ENCODE measurements at regions not wholly inside any gene's neighbourhood (a gene's known extent, or its start where the extent isn't known, plus 50 kb on each side); places are given as distances from the start of the nearest gene placed in this dataset.

- DNase-seq, result no peak
- Histone ChIP-seq H3K9me3 (ENCODE audit: control insufficient read depth, low read length) (no peaks in the 10 kb centered on the region), H3K27ac (ENCODE audit: insufficient read depth, low read length, poor library complexity, severe bottlenecking) (no peak overlapping the region), H3K4me1 (ENCODE audit: control insufficient read depth, insufficient read depth, low read length, poor library complexity, severe bottlenecking) (no peaks in the 10 kb centered on the region), H3K4me3 (ENCODE audit: insufficient read depth, low read depth, low read length, poor library complexity, severe bottlenecking) (no peak overlapping the region), H3K27me3 (replicated peaks; ENCODE audit: control insufficient read depth, insufficient read depth, low read length, poor library complexity, severe bottlenecking) (no peaks in the 10 kb centered on the region), H3K36me3 (ENCODE audit: control insufficient read depth, insufficient read depth, low read length) (no peaks in the 10 kb centered on the region)
Measured at GRCh38 chr20:61119794-61120410, 132.2 kb upstream of the CDH4 start.

- Histone ChIP-seq H3K9me3 (ENCODE audit: control insufficient read depth, low read length) (no peaks in the 10 kb centered on the region), H3K36me3 (ENCODE audit: control insufficient read depth, insufficient read depth, low read length) (no peaks in the 10 kb centered on the region), H3K27ac (ENCODE audit: insufficient read depth, low read length, poor library complexity, severe bottlenecking) (no peak overlapping the region), H3K27me3 (replicated peaks; ENCODE audit: control insufficient read depth, insufficient read depth, low read length, poor library complexity, severe bottlenecking) (no peaks in the 10 kb centered on the region), H3K4me1 (ENCODE audit: control insufficient read depth, insufficient read depth, low read length, poor library complexity, severe bottlenecking) (no peaks in the 10 kb centered on the region), H3K4me3 (ENCODE audit: insufficient read depth, low read depth, low read length, poor library complexity, severe bottlenecking) (no peak overlapping the region)
- DNase-seq, result no peak
Measured at GRCh38 chr20:61120595-61121515, 131.2 kb upstream of the CDH4 start.

- DNase-seq, result no peak
- no peak overlapping the region for H3K4me3 ChIP-seq (ENCODE audit: insufficient read depth, low read depth, low read length, poor library complexity, severe bottlenecking)
- no peaks in the 10 kb centered on the region for H3K36me3 ChIP-seq (ENCODE audit: control insufficient read depth, insufficient read depth, low read length)
- H3K27ac ChIP-seq (ENCODE audit: insufficient read depth, low read length, poor library complexity, severe bottlenecking), result no peak overlapping the region
- H3K9me3 ChIP-seq (ENCODE audit: control insufficient read depth, low read length), result no peaks in the 10 kb centered on the region
- no peaks in the 10 kb centered on the region for H3K4me1 ChIP-seq (ENCODE audit: control insufficient read depth, insufficient read depth, low read length, poor library complexity, severe bottlenecking)
- H3K27me3 ChIP-seq (replicated peaks; ENCODE audit: control insufficient read depth, insufficient read depth, low read length, poor library complexity, severe bottlenecking), result no peaks in the 10 kb centered on the region
Measured at GRCh38 chr20:61121661-61122060, 130.4 kb upstream of the CDH4 start.

DNA sequence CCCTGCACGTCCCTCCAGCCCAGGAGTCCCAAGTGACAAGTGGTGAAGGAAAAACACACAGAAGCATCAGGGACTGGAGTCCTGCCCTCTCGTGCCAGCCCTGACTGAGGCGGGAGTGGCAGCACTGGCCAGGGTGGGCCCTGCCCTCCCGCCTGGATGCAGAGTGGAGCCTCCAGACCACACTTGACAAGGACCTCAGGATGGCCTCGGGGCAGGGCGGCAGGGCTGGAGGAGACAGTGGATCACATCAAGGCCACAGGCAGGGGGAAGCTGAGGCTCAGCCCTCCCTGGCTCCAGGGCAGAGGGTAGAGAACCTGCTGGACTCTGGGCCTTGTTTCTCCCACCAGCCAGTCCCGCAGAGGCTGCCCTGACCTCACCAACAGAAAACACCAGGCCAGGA, 128.8 kb upstream of the CDH4 start:
- Histone ChIP-seq H3K4me3 (ENCODE audit: insufficient read depth, low read depth, low read length, poor library complexity, severe bottlenecking) (no peak overlapping the region), H3K27me3 (replicated peaks; ENCODE audit: control insufficient read depth, insufficient read depth, low read length, poor library complexity, severe bottlenecking) (no peaks in the 10 kb centered on the region), H3K27ac (ENCODE audit: insufficient read depth, low read length, poor library complexity, severe bottlenecking) (no peak overlapping the region), H3K9me3 (ENCODE audit: control insufficient read depth, low read length) (no peaks in the 10 kb centered on the region), H3K36me3 (ENCODE audit: control insufficient read depth, insufficient read depth, low read length) (no peaks in the 10 kb centered on the region), H3K4me1 (ENCODE audit: control insufficient read depth, insufficient read depth, low read length, poor library complexity, severe bottlenecking) (no peaks in the 10 kb centered on the region)
- no peak for DNase-seq

DNA sequence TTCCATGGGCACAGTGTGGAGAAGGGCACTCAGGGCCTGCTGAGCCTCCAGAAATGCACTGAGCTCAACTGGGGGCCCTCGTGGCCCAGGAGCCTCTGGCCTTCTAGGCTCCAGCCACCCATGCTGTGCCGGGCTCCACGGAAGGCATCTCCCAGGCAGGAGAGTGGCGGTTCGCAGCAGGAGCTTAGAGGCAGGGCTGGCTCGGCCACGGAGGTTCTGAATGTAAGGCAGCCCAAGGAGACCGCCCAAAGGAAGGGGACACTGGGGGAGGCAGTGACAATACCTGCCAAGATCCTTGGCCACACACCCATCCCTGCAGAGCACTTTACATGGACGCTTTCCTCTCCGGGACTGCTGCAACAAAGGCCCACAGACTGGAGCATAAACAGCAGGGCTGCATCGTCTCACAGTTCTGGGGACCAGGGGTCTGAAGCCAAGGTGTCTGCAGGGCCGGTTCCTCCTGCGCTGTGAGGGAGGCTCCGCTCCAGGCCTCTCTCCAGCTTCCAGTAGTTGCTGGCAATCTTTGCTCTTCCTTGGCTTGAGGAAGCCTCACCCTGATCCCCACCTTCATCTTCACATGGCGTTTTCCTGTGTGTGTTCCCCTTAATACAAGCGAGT, 128.2 kb upstream of the CDH4 start:
- Histone ChIP-seq H3K27ac (ENCODE audit: insufficient read depth, low read length, poor library complexity, severe bottlenecking) (no peak overlapping the region), H3K4me1 (ENCODE audit: control insufficient read depth, insufficient read depth, low read length, poor library complexity, severe bottlenecking) (no peaks in the 10 kb centered on the region), H3K27me3 (replicated peaks; ENCODE audit: control insufficient read depth, insufficient read depth, low read length, poor library complexity, severe bottlenecking) (no peaks in the 10 kb centered on the region), H3K9me3 (ENCODE audit: control insufficient read depth, low read length) (no peaks in the 10 kb centered on the region), H3K4me3 (ENCODE audit: insufficient read depth, low read depth, low read length, poor library complexity, severe bottlenecking) (no peak overlapping the region), H3K36me3 (ENCODE audit: control insufficient read depth, insufficient read depth, low read length) (no peaks in the 10 kb centered on the region)
- no peak for DNase-seq

GRCh38 chr20:61125076-61125475, 127.0 kb upstream of the CDH4 start:
- H3K27ac ChIP-seq (ENCODE audit: insufficient read depth, low read length, poor library complexity, severe bottlenecking), result no peak overlapping the region
- H3K9me3 ChIP-seq (ENCODE audit: control insufficient read depth, low read length), result no peaks in the 10 kb centered on the region
- H3K27me3 ChIP-seq (replicated peaks; ENCODE audit: control insufficient read depth, insufficient read depth, low read length, poor library complexity, severe bottlenecking), result no peaks in the 10 kb centered on the region
- H3K4me3 ChIP-seq (ENCODE audit: insufficient read depth, low read depth, low read length, poor library complexity, severe bottlenecking), result no peak overlapping the region
- no peaks in the 10 kb centered on the region for H3K36me3 ChIP-seq (ENCODE audit: control insufficient read depth, insufficient read depth, low read length)
- H3K4me1 ChIP-seq (ENCODE audit: control insufficient read depth, insufficient read depth, low read length, poor library complexity, severe bottlenecking), result no peaks in the 10 kb centered on the region
- no peak for DNase-seq

DNA sequence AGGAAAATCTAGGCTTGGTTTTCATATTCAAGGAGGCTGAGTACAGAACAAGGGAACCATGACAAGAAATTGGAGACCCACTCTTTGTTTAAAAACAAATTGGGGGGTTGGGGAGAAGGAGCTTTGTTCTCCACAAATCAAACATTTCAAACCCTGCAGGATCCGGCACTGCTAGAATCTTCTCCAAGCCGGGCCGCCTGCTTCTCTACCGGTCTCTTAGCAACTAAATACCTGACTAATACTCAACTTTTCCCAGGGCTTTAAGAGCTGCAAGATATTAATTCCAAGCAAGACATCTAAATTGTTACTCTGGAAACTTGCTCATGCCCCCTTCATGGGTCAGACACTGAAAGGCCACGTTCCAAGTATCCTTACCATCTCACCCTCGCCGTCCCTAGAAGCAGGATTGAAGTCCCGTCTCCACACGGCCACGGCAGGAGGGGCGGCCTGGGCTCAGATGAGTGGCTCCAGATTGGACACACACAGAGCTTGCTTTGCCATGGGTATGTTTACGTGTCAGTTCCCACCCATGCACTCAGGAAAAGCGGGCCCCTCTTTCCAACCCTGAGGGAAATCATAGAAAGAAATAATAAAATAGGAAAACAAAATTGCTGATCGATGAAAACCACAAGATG, 126.4 kb upstream of the CDH4 start:
- Histone ChIP-seq H3K9me3 (ENCODE audit: control insufficient read depth, low read length) (no peaks in the 10 kb centered on the region), H3K36me3 (ENCODE audit: control insufficient read depth, insufficient read depth, low read length) (no peaks in the 10 kb centered on the region), H3K27ac (ENCODE audit: insufficient read depth, low read length, poor library complexity, severe bottlenecking) (no peak overlapping the region), H3K27me3 (replicated peaks; ENCODE audit: control insufficient read depth, insufficient read depth, low read length, poor library complexity, severe bottlenecking) (no peaks in the 10 kb centered on the region), H3K4me3 (ENCODE audit: insufficient read depth, low read depth, low read length, poor library complexity, severe bottlenecking) (no peak overlapping the region), H3K4me1 (ENCODE audit: control insufficient read depth, insufficient read depth, low read length, poor library complexity, severe bottlenecking) (no peaks in the 10 kb centered on the region)
- DNase-seq, result no peak

- no peak for DNase-seq
- Histone ChIP-seq H3K36me3 (ENCODE audit: control insufficient read depth, insufficient read depth, low read length) (no peaks in the 10 kb centered on the region), H3K27me3 (replicated peaks; ENCODE audit: control insufficient read depth, insufficient read depth, low read length, poor library complexity, severe bottlenecking) (no peaks in the 10 kb centered on the region), H3K27ac (ENCODE audit: insufficient read depth, low read length, poor library complexity, severe bottlenecking) (no peak overlapping the region), H3K4me1 (ENCODE audit: control insufficient read depth, insufficient read depth, low read length, poor library complexity, severe bottlenecking) (no peaks in the 10 kb centered on the region), H3K9me3 (ENCODE audit: control insufficient read depth, low read length) (no peaks in the 10 kb centered on the region), H3K4me3 (ENCODE audit: insufficient read depth, low read depth, low read length, poor library complexity, severe bottlenecking) (no peak overlapping the region)
Measured at GRCh38 chr20:61126369-61127195, 125.5 kb upstream of the CDH4 start.

- Histone ChIP-seq H3K27me3 (replicated peaks; ENCODE audit: control insufficient read depth, insufficient read depth, low read length, poor library complexity, severe bottlenecking) (no peaks in the 10 kb centered on the region), H3K9me3 (ENCODE audit: control insufficient read depth, low read length) (no peaks in the 10 kb centered on the region), H3K4me3 (ENCODE audit: insufficient read depth, low read depth, low read length, poor library complexity, severe bottlenecking) (no peak overlapping the region), H3K36me3 (ENCODE audit: control insufficient read depth, insufficient read depth, low read length) (no peaks in the 10 kb centered on the region), H3K27ac (ENCODE audit: insufficient read depth, low read length, poor library complexity, severe bottlenecking) (no peak overlapping the region), H3K4me1 (ENCODE audit: control insufficient read depth, insufficient read depth, low read length, poor library complexity, severe bottlenecking) (no peaks in the 10 kb centered on the region)
- no peak for DNase-seq
Measured at GRCh38 chr20:61127311-61128039, 124.6 kb upstream of the CDH4 start.

Data from effector memory CD4-positive, alpha-beta T cell (primary cell).